NCI-H524 (cell line): ENCODE measurements at regions not wholly inside any gene's neighbourhood (a gene's known extent, or its start where the extent isn't known, plus 50 kb on each side); places are given as distances from the start of the nearest gene placed in this dataset.
A peak's percentile ranks its signal among the peaks of the same experiment; 100 is the strongest.
"Not testable (repeated sequence)": the region's sequence is repeated elsewhere in the genome, so short reads cannot be mapped to it uniquely, and the experiment has no call there.

Experiments used
- DNase-seq, 2 experiments: peaks; one replicate each; lab custom pipeline; 2025; lab: John Stamatoyannopoulos, UW

- no peak for DNase-seq
These were observed 93.2 kb downstream of the AKR1D1 start for GRCh38 chr7:138169441-138169851.

GRCh38 chr7:138170298-138170697 is 94.0 kb downstream of the AKR1D1 start:
- DNase-seq = no peak

GRCh38 chr7:138170959-138171703 is 94.9 kb downstream of the AKR1D1 start:
- DNase-seq = no peak

GRCh38 chr7:138173548-138173947 is 97.3 kb downstream of the AKR1D1 start:
- no peak for DNase-seq

- no peak for DNase-seq
These were observed 99.8 kb downstream of the AKR1D1 start for GRCh38 chr7:138176060-138176459.

GRCh38 chr7:138184191-138184590 is 107.9 kb downstream of the AKR1D1 start:
- no peak for DNase-seq

- no peak for DNase-seq
These were observed 109.1 kb downstream of the AKR1D1 start for GRCh38 chr7:138185132-138185908.

- DNase-seq = no peak
These were observed 110.7 kb downstream of the AKR1D1 start for GRCh38 chr7:138186951-138187351.

- DNase-seq = no peak
These were observed 112.1 kb downstream of the AKR1D1 start for GRCh38 chr7:138188290-138188858.

- DNase-seq = no peak
These were observed 118.3 kb downstream of the AKR1D1 start for GRCh38 chr7:138194567-138194966.

- DNase-seq = no peak
These were observed 118.9 kb downstream of the AKR1D1 start for GRCh38 chr7:138195151-138195571.

GRCh38 chr7:138196503-138196946 is 120.3 kb downstream of the AKR1D1 start:
- DNase-seq = not testable (repeated sequence)

- no peak for DNase-seq
These were observed 121.0 kb downstream of the AKR1D1 start for GRCh38 chr7:138196971-138197896.

- peak in 1 of 2 experiments; percentile 46 for DNase-seq
These were observed 128.2 kb downstream of the AKR1D1 start for GRCh38 chr7:138204285-138204981.

- no peak for DNase-seq
These were observed 128.7 kb downstream of the AKR1D1 start for GRCh38 chr7:138204982-138205298.

GRCh38 chr7:138205614-138206150 is 129.4 kb downstream of the AKR1D1 start:
- DNase-seq = no peak

- DNase-seq = no peak
These were observed 131.3 kb downstream of the AKR1D1 start for GRCh38 chr7:138207555-138207971.

- DNase-seq = no peak
These were observed 131.9 kb downstream of the AKR1D1 start for GRCh38 chr7:138208142-138208570.

GRCh38 chr7:138208864-138209263 is 132.6 kb downstream of the AKR1D1 start:
- no peak for DNase-seq

GRCh38 chr7:138212314-138212713 is 136.1 kb downstream of the AKR1D1 start:
- DNase-seq = no peak

- no peak for DNase-seq
These were observed 138.7 kb downstream of the AKR1D1 start for GRCh38 chr7:138214926-138215325.
